ENCODE measurements at regions not wholly inside any gene's neighbourhood (a gene's known extent, or its start where the extent isn't known, plus 50 kb on each side); places are given as distances from the start of the nearest gene placed in this dataset.

GRCh38 chr14:100962494-100962893 is 59.0 kb upstream of the RTL1 start:
- no peak for TF ChIP-seq CTCF (conservative IDR thresholded peaks at IDR 0.05)
- TF ChIP-seq ZFX (IDR thresholded peaks at IDR 0.05): no peak
